ENCODE measurements at regions not wholly inside any gene's neighbourhood (a gene's known extent, or its start where the extent isn't known, plus 50 kb on each side); places are given as distances from the start of the nearest gene placed in this dataset.

- DNase-seq = no peak
- H3K27ac Mint-ChIP-seq = no peak overlapping the region
- no peaks in the 10 kb centered on the region for H3K4me1 Mint-ChIP-seq
- no peak for TF ChIP-seq CTCF (IDR thresholded peaks at IDR 0.05)
- no peaks in the 10 kb centered on the region for H3K9me3 Mint-ChIP-seq
- peaks cover 9% of the 10 kb centered on the region for H3K27me3 Mint-ChIP-seq (ENCODE audit: low read depth, poor library complexity)
- no peak overlapping the region for H3K4me3 Mint-ChIP-seq
- H3K36me3 Mint-ChIP-seq (ENCODE audit: low read depth) = no peaks in the 10 kb centered on the region
These were observed 316.9 kb upstream of the SP8 start for GRCh38 chr7:21103426-21104123.

GRCh38 chr7:21104124-21104500, 317.4 kb upstream of the SP8 start:
- H3K4me1 Mint-ChIP-seq = no peaks in the 10 kb centered on the region
- H3K4me3 Mint-ChIP-seq = no peak overlapping the region
- no peak for TF ChIP-seq CTCF (IDR thresholded peaks at IDR 0.05)
- H3K27me3 Mint-ChIP-seq (ENCODE audit: low read depth, poor library complexity) = peaks cover 9% of the 10 kb centered on the region
- H3K9me3 Mint-ChIP-seq = no peaks in the 10 kb centered on the region
- DNase-seq = no peak
- no peaks in the 10 kb centered on the region for H3K36me3 Mint-ChIP-seq (ENCODE audit: low read depth)
- no peak overlapping the region for H3K27ac Mint-ChIP-seq

- Mint-ChIP-seq H3K27me3 (ENCODE audit: low read depth, poor library complexity) (peaks cover 9% of the 10 kb centered on the region), H3K36me3 (ENCODE audit: low read depth) (no peaks in the 10 kb centered on the region), H3K4me1 (no peaks in the 10 kb centered on the region), H3K9me3 (no peaks in the 10 kb centered on the region), H3K4me3 (no peak overlapping the region), H3K27ac (no peak overlapping the region)
- no peak for DNase-seq
- no peak for TF ChIP-seq CTCF (IDR thresholded peaks at IDR 0.05)
These were observed 319.6 kb upstream of the SP8 start for GRCh38 chr7:21106296-21106732.

GRCh38 chr7:21107101-21107500, 320.4 kb upstream of the SP8 start:
- no peaks in the 10 kb centered on the region for H3K36me3 Mint-ChIP-seq (ENCODE audit: low read depth)
- H3K27ac Mint-ChIP-seq = no peak overlapping the region
- no peaks in the 10 kb centered on the region for H3K9me3 Mint-ChIP-seq
- TF ChIP-seq CTCF (IDR thresholded peaks at IDR 0.05) = no peak
- DNase-seq = no peak
- H3K4me3 Mint-ChIP-seq = no peak overlapping the region
- peaks cover 9% of the 10 kb centered on the region for H3K27me3 Mint-ChIP-seq (ENCODE audit: low read depth, poor library complexity)
- H3K4me1 Mint-ChIP-seq = no peaks in the 10 kb centered on the region

GRCh38 chr7:21108182-21108581, 319.7 kb upstream of the SP4 start:
- no peak for TF ChIP-seq CTCF (IDR thresholded peaks at IDR 0.05)
- no peak overlapping the region for H3K4me3 Mint-ChIP-seq
- peaks cover 9% of the 10 kb centered on the region for H3K27me3 Mint-ChIP-seq (ENCODE audit: low read depth, poor library complexity)
- H3K36me3 Mint-ChIP-seq (ENCODE audit: low read depth) = no peaks in the 10 kb centered on the region
- H3K27ac Mint-ChIP-seq = no peak overlapping the region
- no peaks in the 10 kb centered on the region for H3K4me1 Mint-ChIP-seq
- no peaks in the 10 kb centered on the region for H3K9me3 Mint-ChIP-seq
- DNase-seq = no peak
